NCI-H1105 treated with DMSO at 0.1 percent for 48 hours (cell line): ENCODE measurements at regions not wholly inside any gene's neighbourhood (a gene's known extent, or its start where the extent isn't known, plus 50 kb on each side); places are given as distances from the start of the nearest gene placed in this dataset.
A peak's percentile ranks its signal among the peaks of the same experiment; 100 is the strongest.
"Not testable (repeated sequence)": the region's sequence is repeated elsewhere in the genome, so short reads cannot be mapped to it uniquely, and the experiment has no call there.

Experiments
- DNase-seq: peaks from one replicate; lab custom pipeline; 2025; lab: John Stamatoyannopoulos, UW

DNA sequence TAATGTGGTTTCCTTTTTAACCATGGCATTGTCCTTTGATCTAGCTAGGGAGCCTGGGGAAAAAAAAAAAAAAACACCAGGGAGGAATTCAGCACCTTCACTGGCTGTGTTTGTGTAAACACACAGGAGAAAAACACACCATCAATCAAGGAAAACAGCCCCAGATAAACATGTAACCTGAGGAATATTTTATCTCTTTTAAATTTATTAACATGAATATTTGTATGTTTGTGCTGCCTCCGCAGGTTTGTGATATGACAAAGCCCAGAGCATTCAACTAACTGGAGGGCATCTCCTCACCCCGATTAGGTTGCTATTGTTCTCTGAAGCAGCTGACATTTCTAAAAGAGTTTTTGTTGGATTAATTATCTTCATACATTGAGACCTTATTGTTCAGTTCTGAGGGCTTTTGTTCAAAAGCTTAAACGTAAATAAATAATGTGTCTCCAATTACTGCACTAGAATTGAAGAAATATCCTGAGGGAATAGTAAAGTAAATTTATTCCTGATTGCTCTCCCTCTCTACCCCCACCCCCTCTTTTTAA, 89.4 kb upstream of the SEMA3E start:
- peak; percentile 87 for DNase-seq

DNA sequence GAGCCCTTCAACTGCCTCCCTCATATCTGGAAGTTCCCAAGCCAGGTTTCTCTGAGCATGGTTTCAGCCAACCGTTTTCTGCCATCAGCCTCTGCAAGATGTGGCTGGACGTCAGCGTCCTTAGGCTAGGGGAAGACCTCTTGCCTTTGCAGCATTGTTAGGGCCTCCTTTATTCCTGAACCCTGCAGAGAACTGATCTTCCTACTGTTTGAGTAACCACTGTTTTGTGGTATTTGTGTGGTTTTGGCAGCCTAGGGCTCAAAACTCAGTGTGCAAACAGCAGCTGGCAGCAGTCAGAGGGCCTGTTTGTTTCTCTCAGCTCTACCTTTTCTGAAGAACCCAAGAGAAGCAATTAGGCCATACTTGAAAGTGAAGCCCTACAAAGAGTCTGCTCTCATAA, 83.4 kb upstream of the SEMA3E start:
- no peak for DNase-seq

GRCh38 chr7:83731154-83731553, 82.2 kb upstream of the SEMA3E start:
- DNase-seq, result no peak

DNA sequence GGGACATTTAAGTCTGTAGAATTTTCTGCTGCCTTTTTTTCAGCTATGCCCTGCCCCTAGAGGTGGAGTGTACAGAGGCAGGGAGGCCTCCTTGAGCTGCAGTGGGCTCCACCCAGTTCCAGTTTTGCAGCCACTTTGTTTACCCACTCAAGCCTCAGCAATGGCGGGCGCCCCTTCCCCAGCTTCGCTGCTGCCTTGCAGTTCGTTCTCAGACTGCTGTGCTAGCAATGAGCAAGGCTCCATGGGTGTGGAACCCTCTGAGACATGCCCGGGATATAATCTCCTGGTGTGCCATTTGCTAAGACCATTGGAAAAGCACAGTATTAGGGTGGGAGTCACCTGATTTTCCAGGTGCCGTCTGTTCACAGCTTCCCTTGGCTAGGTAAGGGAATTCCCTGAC, 68.0 kb upstream of the SEMA3E start:
- DNase-seq, result not testable (repeated sequence)

DNA sequence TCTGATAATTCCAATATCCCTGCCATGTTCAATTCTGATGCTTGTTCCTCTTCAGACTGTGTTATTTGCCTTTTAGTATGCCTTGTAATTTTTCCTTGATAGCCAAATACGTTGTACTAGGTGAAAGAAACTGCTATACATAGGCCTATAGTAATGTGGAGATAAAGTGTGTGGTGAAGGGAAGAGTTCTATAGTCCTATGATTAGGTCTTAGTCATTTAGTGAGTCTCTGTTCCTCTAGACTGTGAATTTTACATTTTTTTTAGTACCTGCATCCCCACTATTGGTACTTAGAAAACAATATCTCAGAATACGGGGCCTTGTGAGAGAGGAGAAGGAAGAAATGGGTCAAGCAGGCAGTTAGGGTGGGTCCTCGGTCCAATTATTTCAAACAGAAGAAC, 59.6 kb upstream of the SEMA3E start:
- DNase-seq, result no peak

- DNase-seq, result no peak
Observed at GRCh38 chr7:83704564-83704963, 55.6 kb upstream of the SEMA3E start.

DNA sequence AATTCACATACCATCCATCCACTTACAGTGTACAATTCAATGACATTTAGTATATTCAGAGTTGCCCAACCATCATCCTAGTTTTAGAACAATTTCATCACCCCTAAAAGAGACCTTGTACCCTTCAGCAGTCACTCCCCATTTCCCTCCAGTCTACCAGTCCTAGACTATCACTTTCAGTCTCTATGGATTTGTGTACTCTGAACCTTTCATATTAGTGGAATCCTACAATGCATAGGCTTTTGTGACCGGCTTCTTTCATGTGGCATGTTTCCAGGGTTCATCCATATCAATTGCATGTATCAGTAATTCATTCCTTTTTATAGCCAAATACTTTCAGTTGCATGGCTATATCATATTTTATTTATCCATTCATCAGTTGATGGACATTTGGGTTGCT, 53.5 kb upstream of the SEMA3E start:
- no peak for DNase-seq

GRCh38 chr7:83701736-83702135, 52.8 kb upstream of the SEMA3E start:
- DNase-seq, result no peak
